NCI-H2227 (cell line): ENCODE measurements at regions not wholly inside any gene's neighbourhood (a gene's known extent, or its start where the extent isn't known, plus 50 kb on each side); places are given as distances from the start of the nearest gene placed in this dataset.
"Not testable (repeated sequence)": the region's sequence is repeated elsewhere in the genome, so short reads cannot be mapped to it uniquely, and the experiment has no call there.

ENCODE experiments used
- DNase-seq: peaks from one replicate; lab custom pipeline; 2025; ENCODE audit not compliant: unreplicated experiment; lab: John Stamatoyannopoulos, UW

DNA sequence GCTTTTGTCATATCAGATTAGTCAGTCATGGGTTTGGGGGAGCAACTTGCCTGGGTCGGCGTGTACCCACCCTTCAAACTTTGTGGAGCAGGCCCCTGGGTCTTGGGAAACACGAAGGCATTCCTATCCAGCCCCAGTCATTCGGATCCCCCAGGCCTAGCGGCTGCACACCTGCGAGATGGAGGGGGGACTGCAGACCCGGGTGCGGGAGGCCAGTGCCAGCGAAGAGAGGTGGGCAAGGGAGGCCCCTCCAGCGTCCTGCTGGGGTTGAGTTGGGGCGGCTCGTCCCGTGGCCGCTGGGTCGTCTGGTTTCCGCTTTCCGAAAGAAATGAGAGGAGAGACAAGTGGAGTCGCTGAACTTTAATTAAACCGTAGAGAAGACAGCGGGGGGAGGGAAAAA lies 112.2 kb upstream of the FOXD4L5 start:
- DNase-seq = peak; percentile 2

DNA sequence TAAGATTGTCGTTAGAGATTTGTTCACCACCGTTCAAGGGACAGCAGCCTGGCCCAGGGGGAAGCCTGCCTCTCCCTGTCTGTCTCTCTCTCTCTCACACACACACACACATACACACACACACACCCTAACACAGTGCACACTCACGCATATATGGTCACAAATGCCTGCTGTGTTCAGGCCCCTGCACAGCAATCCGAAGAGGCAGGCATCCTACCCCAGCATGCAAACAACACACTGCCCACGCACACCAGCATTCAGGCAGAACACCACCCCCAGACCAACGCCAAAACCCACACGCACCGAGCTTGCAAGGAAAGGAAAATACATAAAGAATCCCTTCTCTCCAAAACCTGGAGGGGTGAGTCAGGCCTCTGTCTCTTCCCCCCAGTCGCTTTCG lies 111.6 kb upstream of the FOXD4L5 start:
- not testable (repeated sequence) for DNase-seq

DNA sequence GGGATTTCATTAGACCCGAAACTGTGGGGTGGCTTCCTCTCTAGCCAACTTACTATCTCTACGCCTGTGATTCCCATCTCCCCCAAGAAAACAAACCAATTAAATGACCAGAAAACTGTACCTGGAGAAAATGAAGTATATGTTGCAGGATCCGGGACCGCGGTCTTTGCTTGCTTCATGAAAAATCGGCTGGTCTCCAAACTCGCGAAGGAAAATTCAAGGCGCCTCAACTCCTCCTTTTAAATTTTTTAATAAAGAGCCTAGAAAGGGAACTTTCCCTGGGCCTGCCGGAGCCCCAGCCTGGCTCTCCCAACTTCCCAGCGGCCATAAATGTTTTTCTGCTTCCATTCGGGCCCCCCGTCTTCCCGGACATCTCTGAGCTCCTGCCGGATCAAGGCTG lies 110.8 kb upstream of the FOXD4L5 start:
- DNase-seq = not testable (repeated sequence)

DNA sequence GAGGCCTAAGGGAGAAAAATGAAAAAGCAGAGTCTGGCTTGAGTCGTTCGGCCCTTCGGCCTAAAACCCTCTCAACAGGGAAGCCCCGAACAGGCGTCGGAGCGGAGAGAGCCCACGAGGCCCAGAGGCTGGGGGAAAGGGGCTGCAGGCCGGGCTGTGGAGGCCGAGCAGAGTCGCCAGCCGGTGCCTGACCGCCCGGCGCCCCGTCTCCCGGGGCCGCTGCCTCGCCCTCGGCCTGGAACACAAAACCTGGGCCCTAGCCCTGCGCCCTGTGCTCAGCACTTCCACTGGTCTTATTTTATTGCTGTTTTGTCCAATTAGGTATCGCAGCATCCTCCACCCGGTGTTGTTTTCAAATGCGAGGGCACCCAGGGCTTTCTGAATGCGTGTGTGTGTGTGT lies 110.1 kb upstream of the FOXD4L5 start:
- not testable (repeated sequence) for DNase-seq

DNA sequence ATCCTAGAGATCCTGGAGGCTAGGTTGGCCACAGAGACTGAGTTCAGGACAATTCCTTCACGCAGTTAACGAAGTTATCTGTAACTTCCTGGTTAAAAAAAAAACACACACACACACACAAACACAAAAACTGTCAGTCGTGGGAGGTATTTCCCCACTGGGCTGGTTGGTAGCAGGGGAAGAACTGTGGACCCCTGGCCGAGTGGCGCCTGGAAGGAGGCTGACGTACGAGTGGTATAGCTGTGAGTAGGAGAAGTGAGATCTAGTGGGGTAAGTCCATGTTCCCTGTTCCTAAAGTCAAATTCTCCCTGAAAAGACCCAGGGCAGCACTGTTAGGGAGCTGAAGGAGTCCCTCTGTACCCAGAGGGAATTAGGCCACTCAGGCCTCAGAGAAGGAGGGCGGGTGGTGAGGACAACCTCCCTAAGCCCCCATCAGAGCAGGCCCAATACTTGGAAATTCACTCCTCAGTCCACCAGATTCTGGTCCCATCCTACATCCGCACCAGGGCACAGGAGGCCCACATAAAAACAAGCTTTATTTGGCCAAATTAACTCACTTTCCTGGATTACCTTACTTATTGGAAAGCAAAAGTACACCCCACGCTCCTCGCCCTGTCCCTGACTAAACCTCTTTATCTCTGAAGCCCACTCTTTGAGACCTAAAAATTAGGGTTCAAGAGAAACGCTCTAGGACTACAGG lies 108.3 kb upstream of the FOXD4L5 start:
- DNase-seq = not testable (repeated sequence)

DNA sequence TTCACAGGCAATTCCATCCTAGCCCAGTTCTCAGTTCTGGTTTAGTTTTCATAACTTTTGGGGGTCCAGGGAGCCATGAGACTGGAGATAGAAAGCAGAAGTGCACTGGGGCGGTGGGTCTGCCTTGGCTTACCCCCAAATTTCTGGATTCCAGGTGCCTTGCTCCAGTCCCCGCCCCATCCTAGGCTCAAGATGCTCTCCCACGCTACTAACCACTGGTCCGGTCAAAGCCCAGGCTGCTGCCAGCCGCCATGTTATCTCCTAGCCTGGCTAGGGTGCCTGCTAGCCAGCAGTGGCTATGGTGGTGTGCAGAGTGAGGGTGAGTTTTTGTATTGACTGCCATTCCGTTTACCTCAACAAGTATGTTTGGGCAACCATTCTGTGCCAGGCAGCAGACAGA lies 107.6 kb upstream of the FOXD4L5 start:
- not testable (repeated sequence) for DNase-seq

DNA sequence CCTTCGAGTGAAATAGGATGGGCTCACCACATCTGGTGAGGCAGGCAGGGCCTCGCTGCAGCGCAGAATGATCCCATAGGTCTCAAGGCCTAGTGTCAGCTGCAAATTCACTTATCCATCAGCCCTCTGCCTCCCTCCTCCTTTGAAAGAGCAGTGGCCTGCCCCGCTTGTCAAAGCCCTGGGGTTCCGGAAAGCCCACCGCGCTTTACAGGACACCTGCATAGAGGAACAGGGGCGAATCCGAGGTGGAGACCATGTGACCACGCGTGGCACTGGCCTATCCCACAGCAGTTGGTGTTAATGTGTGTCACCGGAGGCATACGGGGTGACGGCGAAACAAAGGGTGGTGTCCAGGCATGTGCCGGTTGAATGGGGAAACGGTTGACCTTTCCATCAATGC lies 104.7 kb upstream of the FOXD4L5 start:
- not testable (repeated sequence) for DNase-seq

DNA sequence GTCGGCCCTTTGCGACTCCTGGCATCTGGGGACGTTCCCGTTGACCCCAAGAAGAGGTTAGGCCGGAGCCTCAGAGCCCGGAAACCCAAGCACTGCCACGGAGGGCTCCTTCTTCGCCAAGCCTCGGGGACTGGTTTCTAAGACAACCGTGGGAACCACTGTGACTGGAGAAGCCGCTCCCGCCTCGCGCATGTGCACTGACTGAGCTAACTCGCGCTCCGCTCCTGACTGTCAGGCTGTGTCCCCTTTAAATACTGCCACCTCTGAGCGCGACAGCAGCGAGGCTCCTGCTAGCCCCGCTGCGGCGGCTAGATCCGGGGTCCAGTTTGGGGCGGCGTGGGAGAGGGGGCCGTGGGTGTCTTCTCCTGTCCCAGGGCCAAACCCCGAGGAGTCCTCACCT lies 104.2 kb upstream of the FOXD4L5 start:
- not testable (repeated sequence) for DNase-seq

DNA sequence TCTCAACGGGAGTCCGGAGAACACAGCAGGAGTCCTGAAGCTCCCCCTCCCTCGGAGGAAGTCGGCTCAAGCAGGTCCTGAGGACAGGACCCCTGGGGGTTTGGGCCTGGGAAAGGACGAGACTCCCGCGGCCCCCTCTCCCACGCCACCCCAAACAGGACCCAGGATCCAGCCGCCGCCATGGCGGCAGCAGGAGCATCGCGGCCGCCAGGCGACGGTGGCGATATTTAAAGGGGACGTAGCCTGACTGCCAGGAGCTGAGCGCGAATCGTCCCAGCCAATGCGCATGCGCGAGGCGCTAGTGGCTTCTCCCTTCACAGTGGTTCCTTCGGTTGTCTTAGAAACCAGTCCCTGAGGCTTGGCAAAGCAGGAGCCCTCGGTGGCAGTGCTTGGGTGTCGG lies 101.7 kb upstream of the FOXD4L5 start:
- not testable (repeated sequence) for DNase-seq

DNA sequence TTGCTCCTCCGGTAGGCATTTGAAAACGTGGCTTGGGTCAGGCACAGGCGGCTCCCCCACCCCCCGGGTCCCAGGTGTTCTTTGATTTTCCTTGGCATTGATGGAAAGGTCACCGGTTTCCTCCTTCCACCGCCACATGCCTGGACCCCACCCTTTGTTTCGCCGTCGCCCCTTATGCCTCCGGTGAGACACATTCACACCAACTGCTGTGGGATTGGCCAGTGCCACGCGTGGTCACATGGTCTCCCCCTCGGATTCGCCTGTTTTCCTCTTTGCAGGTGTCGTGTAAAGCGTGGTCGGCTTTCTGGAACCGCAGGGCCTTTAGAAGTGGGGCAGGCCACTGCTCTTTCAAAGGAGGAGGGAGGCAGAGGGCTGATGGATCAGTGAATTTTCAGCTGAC lies 101.2 kb upstream of the FOXD4L5 start:
- not testable (repeated sequence) for DNase-seq

DNA sequence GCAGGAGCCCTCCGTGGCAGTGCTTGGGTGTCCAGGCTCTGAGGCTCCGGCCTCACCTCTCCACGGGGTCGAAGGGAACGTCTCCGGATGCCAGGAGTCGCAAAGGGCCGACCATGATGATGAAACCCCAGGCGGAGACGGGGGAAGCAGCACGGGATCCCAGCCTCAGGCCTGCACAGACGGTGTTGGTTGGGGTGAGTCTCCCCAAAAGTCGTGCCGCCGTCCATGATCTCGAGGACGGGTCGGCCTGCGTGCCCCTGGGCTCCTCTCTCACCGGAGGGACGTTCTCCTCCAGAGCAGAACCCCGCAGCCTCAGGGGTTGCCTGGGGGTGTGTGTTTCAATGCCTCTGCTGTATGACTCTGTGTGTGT lies 100.6 kb upstream of the FOXD4L5 start:
- DNase-seq = not testable (repeated sequence)

DNA sequence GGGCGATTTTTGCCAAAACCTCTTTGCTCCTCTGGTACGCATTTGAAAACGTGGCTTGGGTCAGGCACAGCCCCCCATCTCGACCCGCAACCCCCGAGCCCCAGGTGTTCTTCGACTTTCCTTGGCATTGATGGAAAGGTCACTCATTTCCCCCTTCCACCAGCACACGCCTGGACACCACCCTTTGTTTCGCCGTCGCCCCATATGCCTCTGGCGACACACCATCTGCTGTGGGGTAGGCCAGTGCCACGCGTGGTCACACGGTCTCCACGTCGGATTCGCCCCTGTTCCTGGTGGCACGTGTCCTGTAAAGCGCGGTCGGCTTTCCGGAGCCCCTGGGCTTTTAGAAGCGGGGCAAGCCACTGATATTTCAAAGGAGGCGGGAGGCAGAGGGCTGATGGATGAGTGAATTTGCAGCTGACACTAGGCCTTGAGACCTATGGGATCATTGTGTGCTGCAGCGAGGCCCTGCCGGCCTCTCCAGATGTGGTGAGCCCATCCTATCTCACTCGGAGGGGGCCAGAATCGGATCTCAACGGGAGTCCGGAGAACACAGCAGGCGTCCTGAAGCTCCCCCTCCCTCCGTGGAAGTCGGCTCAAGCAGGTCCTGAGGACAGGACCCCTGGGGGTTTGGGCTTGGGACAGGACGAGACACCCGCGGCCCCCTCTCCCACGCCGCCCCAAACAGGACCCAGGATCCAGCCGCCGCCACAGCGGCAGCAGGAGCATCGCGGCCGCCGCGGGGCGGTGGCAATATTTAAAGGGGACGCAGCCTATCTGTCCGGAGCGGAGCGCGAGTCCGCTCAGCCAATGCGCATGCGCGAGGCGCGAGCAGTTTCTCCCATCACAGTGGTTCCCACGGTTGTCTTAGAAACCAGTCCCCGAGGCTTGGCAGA lies 100.0 kb upstream of the FOXD4L5 start:
- not testable (repeated sequence) for DNase-seq

DNA sequence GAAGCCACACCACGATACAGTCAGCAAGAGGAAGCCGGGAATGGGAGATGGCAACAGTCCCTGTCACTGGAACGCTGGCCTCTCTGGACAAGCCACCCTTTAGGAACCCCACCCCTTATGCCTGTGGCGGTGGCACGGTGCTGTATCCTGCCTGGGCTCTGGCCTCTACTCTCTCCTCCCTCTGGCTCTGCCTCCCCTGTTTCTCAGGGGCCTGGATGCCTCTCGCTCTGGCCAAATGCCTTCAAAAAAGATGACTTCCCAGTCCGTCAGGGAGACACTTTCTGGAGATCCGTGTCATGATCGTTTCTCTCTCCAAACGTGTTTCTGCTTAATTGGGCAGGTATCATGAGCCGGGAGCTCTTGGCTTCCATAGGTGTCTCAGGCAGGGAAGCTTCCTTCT lies 99.1 kb upstream of the FOXD4L5 start:
- DNase-seq = not testable (repeated sequence)

DNA sequence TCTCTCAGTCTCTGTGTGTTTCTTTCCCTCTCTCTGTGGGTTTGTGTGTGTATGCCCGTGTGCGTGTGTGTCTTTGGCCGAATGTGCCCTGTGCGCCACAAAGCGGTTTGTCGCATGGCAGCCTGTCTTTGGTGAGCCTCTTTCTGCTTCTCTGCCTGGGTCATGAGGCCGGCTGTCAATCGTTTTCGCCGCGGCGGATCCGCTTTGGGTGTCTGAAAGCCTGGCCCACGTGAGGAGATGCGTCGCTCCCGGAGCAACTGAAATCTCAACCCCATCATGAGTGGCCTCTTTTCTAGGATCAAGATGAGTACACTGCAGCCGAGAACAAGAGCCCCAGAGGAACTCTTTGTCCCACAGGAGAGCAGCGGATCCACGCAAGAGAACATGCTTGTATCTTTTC lies 98.6 kb upstream of the FOXD4L5 start:
- not testable (repeated sequence) for DNase-seq

DNA sequence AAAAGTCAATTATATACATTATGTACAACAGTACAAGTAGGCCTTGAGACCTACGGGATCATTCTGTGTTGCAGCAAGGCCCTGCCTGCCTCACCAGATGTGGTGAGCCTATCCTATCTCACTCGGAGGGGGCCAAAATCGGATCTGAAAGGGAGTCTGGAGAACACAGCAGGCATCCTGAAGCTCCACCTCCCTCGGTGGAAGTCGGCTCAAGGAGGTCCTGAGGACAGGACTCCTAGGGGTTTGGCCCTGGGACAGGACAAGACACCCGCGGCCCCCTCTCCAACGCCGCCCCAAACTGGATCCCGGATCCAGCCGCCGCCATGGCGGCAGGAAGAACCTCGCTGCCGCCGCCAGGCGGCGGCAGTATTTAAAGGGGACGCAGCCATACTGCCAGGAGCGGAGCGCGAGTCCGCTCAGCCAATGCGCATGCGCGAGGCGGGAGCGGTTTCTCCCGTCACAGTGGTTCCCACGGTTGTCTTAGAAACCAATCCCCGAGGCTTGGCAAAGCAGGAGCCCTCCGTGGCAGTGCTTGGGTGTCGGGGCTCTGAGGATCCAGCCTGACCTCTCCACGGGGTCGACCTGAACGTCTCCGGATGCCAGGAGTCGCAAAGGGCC lies 97.8 kb upstream of the FOXD4L5 start:
- DNase-seq = not testable (repeated sequence)
